ENCODE measurements at regions not wholly inside any gene's neighbourhood (a gene's known extent, or its start where the extent isn't known, plus 50 kb on each side); places are given as distances from the start of the nearest gene placed in this dataset.
A peak's percentile ranks its signal among the peaks of the same experiment; 100 is the strongest.

- Mint-ChIP-seq H3K9me3 (ENCODE audit: low read depth) (no peaks in the 10 kb centered on the region), H3K4me3 (no peak overlapping the region), H3K36me3 (no peaks in the 10 kb centered on the region), H3K27me3 (peaks cover 43% of the 10 kb centered on the region), H3K27ac (no peak overlapping the region), H3K4me1 (no peaks in the 10 kb centered on the region)
- ATAC-seq (no peak), DNase-seq (no peak)
- CTCF ChIA-PET, result no interaction called here
These were observed 216.5 kb downstream of the URB2 start for GRCh38 chr1:229842302-229843255.

- H3K36me3 Mint-ChIP-seq, result no peaks in the 10 kb centered on the region
- no peak overlapping the region for H3K27ac Mint-ChIP-seq
- DNase-seq (no peak), ATAC-seq (no peak)
- no peaks in the 10 kb centered on the region for H3K9me3 Mint-ChIP-seq (ENCODE audit: low read depth)
- no peaks in the 10 kb centered on the region for H3K4me1 Mint-ChIP-seq
- H3K4me3 Mint-ChIP-seq, result no peak overlapping the region
- CTCF ChIA-PET, result no interaction called here
- H3K27me3 Mint-ChIP-seq, result peaks cover 41% of the 10 kb centered on the region
These were observed 217.7 kb downstream of the URB2 start for GRCh38 chr1:229843627-229844238.

- H3K4me1 Mint-ChIP-seq, result no peaks in the 10 kb centered on the region
- H3K9me3 Mint-ChIP-seq (ENCODE audit: low read depth), result no peaks in the 10 kb centered on the region
- no peak overlapping the region for H3K27ac Mint-ChIP-seq
- peaks cover 39% of the 10 kb centered on the region for H3K27me3 Mint-ChIP-seq
- DNase-seq, result no peak
- no peak for ATAC-seq
- no peak overlapping the region for H3K4me3 Mint-ChIP-seq
- CTCF ChIA-PET, result no interaction called here
- H3K36me3 Mint-ChIP-seq, result no peaks in the 10 kb centered on the region
These were observed 218.6 kb downstream of the URB2 start for GRCh38 chr1:229844675-229845074.

- Mint-ChIP-seq H3K4me1 (no peaks in the 10 kb centered on the region), H3K4me3 (no peak overlapping the region), H3K27me3 (peaks cover 38% of the 10 kb centered on the region), H3K27ac (no peak overlapping the region), H3K36me3 (no peaks in the 10 kb centered on the region), H3K9me3 (ENCODE audit: low read depth) (no peaks in the 10 kb centered on the region)
- CTCF ChIA-PET, result no interaction called here
- ATAC-seq (no peak), DNase-seq (no peak)
These were observed 219.5 kb downstream of the URB2 start for GRCh38 chr1:229845410-229846138.

- H3K27me3 Mint-ChIP-seq, result peaks cover 36% of the 10 kb centered on the region
- no peaks in the 10 kb centered on the region for H3K36me3 Mint-ChIP-seq
These were observed 220.3 kb downstream of the URB2 start for GRCh38 chr1:229846351-229846750.

GRCh38 chr1:229848752-229849677, 218.0 kb upstream of the GALNT2 start:
- Mint-ChIP-seq H3K36me3 (no peaks in the 10 kb centered on the region), H3K27me3 (peaks cover 27% of the 10 kb centered on the region), H3K4me1 (no peaks in the 10 kb centered on the region), H3K4me3 (no peak overlapping the region), H3K27ac (no peak overlapping the region), H3K9me3 (ENCODE audit: low read depth) (no peaks in the 10 kb centered on the region)
- DNase-seq (no peak), ATAC-seq (no peak)
- CTCF ChIA-PET, result interaction anchor here (0.6 to 1.5 kb wide), 5 partner anchors 8 to 197 kb away, joined by 3 to 4 read pairs (median 3); no protein-coding TSS in a partner anchor

More at GRCh38 chr1:229846351-229846750, 220.3 kb downstream of the URB2 start:
- Mint-ChIP-seq H3K9me3 (ENCODE audit: low read depth) (no peaks in the 10 kb centered on the region), H3K27ac (no peak overlapping the region), H3K4me3 (no peak overlapping the region), H3K4me1 (no peaks in the 10 kb centered on the region)
- CTCF ChIA-PET, result no interaction called here
- DNase-seq, result no peak
- ATAC-seq, result no peak

GRCh38 chr1:229851511-229851910, 215.5 kb upstream of the GALNT2 start:
- H3K4me3 Mint-ChIP-seq, result no peak overlapping the region
- no peak for ATAC-seq
- no peak for DNase-seq
- H3K36me3 Mint-ChIP-seq, result no peaks in the 10 kb centered on the region
- no peaks in the 10 kb centered on the region for H3K9me3 Mint-ChIP-seq (ENCODE audit: low read depth)
- H3K4me1 Mint-ChIP-seq, result peaks cover 5% of the 10 kb centered on the region
- CTCF ChIA-PET, result no interaction called here
- H3K27ac Mint-ChIP-seq, result no peak overlapping the region
- peaks cover 16% of the 10 kb centered on the region for H3K27me3 Mint-ChIP-seq

GRCh38 chr1:229853751-229854150, 213.3 kb upstream of the GALNT2 start:
- peaks cover 5% of the 10 kb centered on the region for H3K4me1 Mint-ChIP-seq
- H3K36me3 Mint-ChIP-seq, result no peaks in the 10 kb centered on the region
- H3K4me3 Mint-ChIP-seq, result no peak overlapping the region
- CTCF ChIA-PET, result interaction anchor here (1.6 kb wide), 1 partner anchor 24 kb away, joined by 3 read pairs; no protein-coding TSS in a partner anchor
- no peak for ATAC-seq
- peaks cover 12% of the 10 kb centered on the region for H3K27me3 Mint-ChIP-seq
- H3K9me3 Mint-ChIP-seq (ENCODE audit: low read depth), result no peaks in the 10 kb centered on the region
- DNase-seq, result no peak
- H3K27ac Mint-ChIP-seq, result no peak overlapping the region

GRCh38 chr1:229854620-229855019, 212.4 kb upstream of the GALNT2 start:
- DNase-seq (no peak), ATAC-seq (no peak)
- peaks cover 5% of the 10 kb centered on the region for H3K4me1 Mint-ChIP-seq
- CTCF ChIA-PET, result interaction anchor here (1.6 kb wide), 1 partner anchor 25 kb away, joined by 3 read pairs; no protein-coding TSS in a partner anchor
- no peaks in the 10 kb centered on the region for H3K36me3 Mint-ChIP-seq
- no peak overlapping the region for H3K27ac Mint-ChIP-seq
- no peak overlapping the region for H3K4me3 Mint-ChIP-seq
- H3K27me3 Mint-ChIP-seq, result peaks cover 13% of the 10 kb centered on the region
- H3K9me3 Mint-ChIP-seq (ENCODE audit: low read depth), result no peaks in the 10 kb centered on the region

GRCh38 chr1:229856009-229856650, 210.9 kb upstream of the GALNT2 start:
- no peaks in the 10 kb centered on the region for H3K36me3 Mint-ChIP-seq
- DNase-seq, result no peak
- CTCF ChIA-PET, result interaction anchor here (1.1 kb wide), 1 partner anchor 195 kb away, joined by 3 read pairs; no protein-coding TSS in a partner anchor
- H3K27me3 Mint-ChIP-seq, result peaks cover 9% of the 10 kb centered on the region
- H3K9me3 Mint-ChIP-seq (ENCODE audit: low read depth), result no peaks in the 10 kb centered on the region
- H3K4me1 Mint-ChIP-seq, result peaks cover 5% of the 10 kb centered on the region
- peak overlapping the region; percentile 63 for H3K4me3 Mint-ChIP-seq
- ATAC-seq, result peak; percentile 69
- H3K27ac Mint-ChIP-seq, result no peak overlapping the region

- no peak for ATAC-seq
- Mint-ChIP-seq H3K27me3 (peaks cover 9% of the 10 kb centered on the region), H3K27ac (no peak overlapping the region), H3K36me3 (no peaks in the 10 kb centered on the region), H3K4me1 (peaks cover 5% of the 10 kb centered on the region), H3K9me3 (ENCODE audit: low read depth) (no peaks in the 10 kb centered on the region), H3K4me3 (no peak overlapping the region)
- DNase-seq, result no peak
- CTCF ChIA-PET, result no interaction called here
These were observed 209.5 kb upstream of the GALNT2 start for GRCh38 chr1:229857585-229857984.

GRCh38 chr1:229859026-229859425, 208.0 kb upstream of the GALNT2 start:
- ATAC-seq (no peak), DNase-seq (no peak)
- no peak overlapping the region for H3K27ac Mint-ChIP-seq
- no peaks in the 10 kb centered on the region for H3K36me3 Mint-ChIP-seq
- CTCF ChIA-PET, result interaction anchor here (1.0 kb wide), 1 partner anchor 19 kb away, joined by 3 read pairs; no protein-coding TSS in a partner anchor
- no peaks in the 10 kb centered on the region for H3K9me3 Mint-ChIP-seq (ENCODE audit: low read depth)
- peaks cover 5% of the 10 kb centered on the region for H3K4me1 Mint-ChIP-seq
- H3K27me3 Mint-ChIP-seq, result peaks cover 9% of the 10 kb centered on the region
- H3K4me3 Mint-ChIP-seq, result no peak overlapping the region

Measured in activated CD8-positive, alpha-beta memory T cell treated with anti-CD3 and anti-CD28 coated beads, Interleukin-2, amount 10 ng/mL, durations not matched to agents 7 days and 5 days (primary cell).